GM23338 (cell line): ENCODE measurements at regions not wholly inside any gene's neighbourhood (a gene's known extent, or its start where the extent isn't known, plus 50 kb on each side); places are given as distances from the start of the nearest gene placed in this dataset.

Experiments used
- CTCF ChIP-seq, 2 experiments: fragments of 200-600 bp in 1 of 2; sonication (generic) in 1 of 2; conservative IDR thresholded peaks; 2 replicates each; pipeline versions ENCODE4 v1.5.1 to v1.6.1; 2016 to 2017; ENCODE audit warnings: antibody characterized with exemption in 2 of 2, low read depth in 2 of 2, mild to moderate bottlenecking in 2 of 2, moderate library complexity in 1 of 2
- ETS1 ChIP-seq: IDR thresholded peaks from 2 replicates; pipeline ENCODE4 v1.6.1; 2016; ENCODE audit warnings: antibody characterized with exemption
- EZH2 ChIP-seq: fragments of 200-600 bp; sonication (generic); IDR thresholded peaks from one replicate; pipeline ENCODE4 v1.8.0; 2017; ENCODE audit warnings: antibody characterized with exemption, mild to moderate bottlenecking, low read depth; ENCODE audit not compliant: unreplicated experiment
- EZH2phosphoT487 ChIP-seq: fragments of 200-600 bp; sonication (generic); IDR thresholded peaks from one replicate; pipeline ENCODE4 v1.8.1; 2018; ENCODE audit warnings: antibody characterized with exemption; ENCODE audit not compliant: unreplicated experiment
- JUNB ChIP-seq: IDR thresholded peaks from one replicate; pipeline ENCODE4 v1.6.1; 2016; ENCODE audit warnings: antibody characterized with exemption; ENCODE audit not compliant: unreplicated experiment
- POLR2AphosphoS5 ChIP-seq: IDR thresholded peaks from 2 replicates; pipeline ENCODE4 v1.6.1; 2016; ENCODE audit warnings: antibody characterized with exemption, low read depth

GRCh38 chr7:9102846-9103245, 669.4 kb downstream of the NXPH1 start:
- no peak for TF ChIP-seq POLR2AphosphoS5
- TF ChIP-seq CTCF (conservative IDR thresholded peaks at IDR 0.05; ENCODE audit: low read depth in 2 of 2): no peak
- TF ChIP-seq EZH2: no peak
- TF ChIP-seq EZH2phosphoT487: no peak
- TF ChIP-seq ETS1: no peak
- no peak for TF ChIP-seq JUNB
